Colonic mucosa (tissue), 4 donors: ENCODE measurements at regions not wholly inside any gene's neighbourhood (a gene's known extent, or its start where the extent isn't known, plus 50 kb on each side); places are given as distances from the start of the nearest gene placed in this dataset.

ENCODE experiments used
- DNase-seq: peaks from one replicate; pipeline ENCODE4 v3.0.0-alpha.2; 2020
- H3K27ac ChIP-seq: fragments of 200-600 bp; one replicate; pipeline ENCODE4 v1.8.0; 2021
- H3K27me3 ChIP-seq: fragments of 200-600 bp; one replicate; pipeline ENCODE4 v1.8.0; 2021
- H3K36me3 ChIP-seq: fragments of 200-600 bp; one replicate; pipeline ENCODE4 v1.8.0; 2021
- H3K4me1 ChIP-seq: fragments of 200-600 bp; one replicate; pipeline ENCODE4 v1.8.0; 2021; ENCODE audit warnings: mild to moderate bottlenecking
- H3K4me3 ChIP-seq: fragments of 200-600 bp; one replicate; pipeline ENCODE4 v1.8.0; 2021
- H3K9ac ChIP-seq, 2 donors: one replicate each; pipeline ENCODE4 v1.7.0; 2013; ENCODE audit warnings: control low read depth in 2 of 2, low read depth in 2 of 2, low read length in 2 of 2
- H3K9me3 ChIP-seq: fragments of 200-600 bp; one replicate; pipeline ENCODE4 v1.8.0; 2021
- CTCF ChIP-seq: fragments of 200-600 bp; IDR thresholded peaks from one replicate; pipeline ENCODE4 v1.8.0; 2022; ENCODE audit warnings: antibody characterized with exemption, mild to moderate bottlenecking
- intact Hi-C: fragments of 100-400 bp; cut with DNase I; formaldehyde crosslinking; loops from one replicate; pipeline ENCODE4 v1.14.1; 2022
- donor health status: healthy.
- donor health status: DM: no; HTN: no; CAD: no.
- donor health status: DM: no; HTN: no; CAD: no.

DNA sequence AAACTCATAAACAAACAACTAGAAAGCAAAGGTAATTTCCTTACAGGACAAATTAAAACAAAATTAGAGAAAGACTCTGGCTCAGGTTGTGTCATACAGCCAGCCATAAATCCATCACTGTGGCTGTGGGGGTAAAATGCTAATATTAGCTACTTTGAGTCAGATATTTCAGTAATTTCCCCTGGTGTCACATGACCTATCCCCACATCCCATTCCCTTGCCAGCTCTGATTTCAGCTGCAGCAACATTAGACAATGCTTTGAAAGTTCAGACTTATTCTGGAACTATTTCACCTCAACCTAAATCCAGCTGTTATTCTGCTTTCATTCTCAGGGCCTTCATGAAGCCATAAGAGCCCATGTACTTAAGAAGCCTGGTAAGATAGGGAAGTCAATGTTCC lies 55.3 kb downstream of the RPL10L start:
- no peak for TF ChIP-seq CTCF
- no peak overlapping the region for H3K4me3 ChIP-seq
- DNase-seq = no peak
- intact Hi-C loops = no loop called here
- H3K9ac ChIP-seq = no peak overlapping the region
- H3K36me3 ChIP-seq = no peaks in the 10 kb centered on the region
- no peaks in the 10 kb centered on the region for H3K27me3 ChIP-seq
- no peaks in the 10 kb centered on the region for H3K4me1 ChIP-seq
- no peaks in the 10 kb centered on the region for H3K9me3 ChIP-seq
- H3K27ac ChIP-seq = no peak overlapping the region

DNA sequence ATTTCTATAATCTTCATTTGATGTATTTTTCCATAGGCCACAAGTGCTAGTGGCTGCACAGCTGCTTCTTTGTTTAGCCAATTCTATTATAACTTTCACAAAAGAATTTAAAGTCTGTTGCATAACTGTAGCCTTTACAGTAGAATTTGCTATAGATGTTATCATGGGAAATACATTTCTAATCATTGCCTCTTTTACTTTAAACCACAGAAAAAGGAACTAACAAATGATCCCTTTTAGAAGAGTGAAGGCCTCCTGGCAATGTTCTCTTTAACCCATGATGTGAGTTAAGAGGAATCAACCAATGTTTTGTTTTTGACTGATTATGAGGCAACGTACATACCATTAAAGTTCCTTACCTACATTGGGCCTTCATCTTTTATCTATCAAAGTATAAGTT lies 68.8 kb downstream of the RPL10L start:
- no peaks in the 10 kb centered on the region for H3K36me3 ChIP-seq
- intact Hi-C loops = loop anchor here (5.0 kb wide), 1 partner anchor 459 kb away; no protein-coding TSS in a partner anchor
- no peak overlapping the region for H3K9ac ChIP-seq
- DNase-seq = no peak
- no peak overlapping the region for H3K27ac ChIP-seq
- H3K27me3 ChIP-seq = no peaks in the 10 kb centered on the region
- no peaks in the 10 kb centered on the region for H3K4me1 ChIP-seq
- no peaks in the 10 kb centered on the region for H3K9me3 ChIP-seq
- no peak overlapping the region for H3K4me3 ChIP-seq
- TF ChIP-seq CTCF = no peak

DNA sequence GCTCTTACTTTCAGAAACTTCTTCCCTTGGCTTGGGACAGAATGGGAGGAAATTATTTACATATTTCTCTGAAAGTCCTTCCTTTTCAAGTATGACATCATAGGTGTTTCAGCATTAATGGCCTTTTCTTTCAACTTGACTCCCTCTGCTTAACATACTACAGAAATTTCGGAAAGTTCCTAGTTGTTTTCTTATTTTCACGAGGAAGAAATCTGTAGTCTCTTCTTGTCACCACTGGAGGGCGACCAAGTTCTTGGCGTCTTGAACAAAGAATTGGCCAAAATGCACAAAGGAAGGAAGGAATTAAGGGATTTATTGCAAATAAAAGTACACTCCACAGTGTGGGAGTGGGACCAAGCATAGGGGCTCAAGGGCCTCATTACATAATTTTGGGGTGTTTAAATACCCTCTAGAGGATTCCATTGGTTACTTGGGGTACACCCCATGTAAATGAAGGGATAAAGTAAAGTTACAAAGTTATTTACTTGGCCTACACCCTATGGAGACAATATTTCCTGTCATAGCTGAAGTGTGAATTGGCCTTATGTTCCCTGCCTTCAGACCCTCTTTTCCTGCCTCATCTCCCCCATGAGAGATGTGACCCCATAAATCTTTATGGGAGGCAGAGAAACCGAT lies 70.4 kb downstream of the RPL10L start:
- intact Hi-C loops = loop anchor here (5.0 kb wide), 1 partner anchor 461 kb away; no protein-coding TSS in a partner anchor
- no peaks in the 10 kb centered on the region for H3K27me3 ChIP-seq
- TF ChIP-seq CTCF = peak; percentile 45
- peak; percentile 20 for DNase-seq
- H3K4me1 ChIP-seq = no peaks in the 10 kb centered on the region
- no peaks in the 10 kb centered on the region for H3K9me3 ChIP-seq
- no peak overlapping the region for H3K4me3 ChIP-seq
- H3K9ac ChIP-seq = no peak overlapping the region
- no peak overlapping the region for H3K27ac ChIP-seq
- H3K36me3 ChIP-seq = no peaks in the 10 kb centered on the region

GRCh38 chr14:46574978-46575375 lies 76.6 kb downstream of the RPL10L start:
- no peak for TF ChIP-seq CTCF
- no peak for DNase-seq
- Histone ChIP-seq H3K9ac (no peak overlapping the region), H3K36me3 (no peaks in the 10 kb centered on the region), H3K27me3 (no peaks in the 10 kb centered on the region), H3K27ac (no peak overlapping the region), H3K4me3 (no peak overlapping the region), H3K4me1 (no peaks in the 10 kb centered on the region), H3K9me3 (no peaks in the 10 kb centered on the region)
- intact Hi-C loops = no loop called here

DNA sequence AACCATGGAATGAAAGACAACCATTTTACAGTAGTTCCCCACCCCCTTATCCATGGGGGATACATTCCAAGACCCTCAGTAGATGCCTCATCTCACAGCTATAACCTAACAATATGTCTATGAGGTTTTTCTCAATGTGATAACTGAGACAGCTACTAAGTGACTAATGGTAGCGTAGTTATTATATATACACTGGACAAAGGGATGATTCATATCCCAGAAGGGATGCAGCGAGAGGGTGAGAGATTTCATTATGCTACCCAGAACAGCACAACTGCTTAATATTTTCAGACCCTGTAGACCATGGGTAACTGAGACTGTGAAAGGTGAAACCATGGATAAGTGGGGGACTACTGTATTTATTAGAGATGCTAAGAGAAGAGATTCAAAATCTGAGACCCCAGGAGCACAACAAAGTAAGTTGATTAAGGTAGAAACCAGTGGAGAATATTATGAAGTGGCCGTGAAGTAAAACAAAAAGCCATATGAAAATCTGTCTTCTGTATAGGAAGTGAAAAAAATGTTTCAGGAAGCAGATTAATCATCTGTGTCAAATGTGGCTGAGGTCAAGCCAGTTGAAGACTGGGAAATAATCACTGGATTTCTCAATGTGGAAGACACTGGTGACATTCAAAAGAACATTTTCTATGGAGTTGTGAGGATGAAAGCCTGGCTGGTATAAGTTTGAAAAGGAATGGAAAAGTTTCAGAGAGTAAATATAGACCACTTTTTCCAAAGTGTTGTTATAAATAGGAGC lies 77.2 kb downstream of the RPL10L start:
- no peak for TF ChIP-seq CTCF
- Histone ChIP-seq H3K36me3 (no peaks in the 10 kb centered on the region), H3K27ac (no peak overlapping the region), H3K27me3 (no peaks in the 10 kb centered on the region), H3K9ac (no peak overlapping the region), H3K4me3 (no peak overlapping the region), H3K9me3 (no peaks in the 10 kb centered on the region), H3K4me1 (no peaks in the 10 kb centered on the region)
- DNase-seq = no peak
- intact Hi-C loops = no loop called here
